ENCODE measurements at regions not wholly inside any gene's neighbourhood (a gene's known extent, or its start where the extent isn't known, plus 50 kb on each side); places are given as distances from the start of the nearest gene placed in this dataset.

DNA sequence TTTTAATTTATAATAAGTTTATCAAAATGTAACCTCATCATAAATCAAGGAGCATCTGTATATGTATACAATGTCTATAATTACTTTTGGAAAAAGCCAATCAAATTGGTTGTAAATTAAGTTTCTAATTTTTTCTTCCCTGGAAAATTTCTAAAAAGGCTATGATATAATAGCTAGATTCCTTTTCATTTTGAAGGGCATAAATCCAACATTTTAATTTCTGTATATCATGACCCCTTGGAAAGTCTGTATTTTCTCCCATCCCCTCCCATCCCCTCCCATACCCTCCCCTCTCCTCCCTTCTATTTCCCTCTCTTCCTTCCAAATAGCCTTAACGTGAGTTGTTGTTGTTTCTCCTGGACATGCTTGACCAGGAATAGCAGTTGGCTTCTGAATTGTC, 247.1 kb upstream of the FSTL5 start:
- ATAC-seq = no peak
- no peaks in the 10 kb centered on the region for H3K4me1 ChIP-seq (ENCODE audit: control insufficient read depth, insufficient read depth, low read length)
- ChIA-PET CTCF (no interaction called here), POLR2A (no interaction called here), RAD21 (ENCODE audit: unreplicated experiment) (no interaction called here), SMC1A (ENCODE audit: uncharacterized antibody, unreplicated experiment) (no interaction called here)
- H3K9ac ChIP-seq (ENCODE audit: control insufficient read depth, insufficient read depth, low read length) = no peak overlapping the region
- in situ Hi-C loops (cut with MboI) (no loop called here), intact Hi-C loops (cut with micrococcal nuclease; ENCODE audit: unreplicated experiment) (no loop called here)
- H3K4me2 ChIP-seq (ENCODE audit: control insufficient read depth, insufficient read depth) = no peak overlapping the region
- H3K4me3 ChIP-seq = no peak overlapping the region
- no TSS peak for BruUV-seq (replicated peaks)
- FAIRE-seq = no peak
- 0% methylated on average over 1 of the region's 1 CpG for WGBS (ENCODE audit: insufficient coverage, insufficient replicate concordance, low lambda C conversion rate, missing lambda C conversion rate)
- no peaks in the 10 kb centered on the region for H3K9me3 ChIP-seq (replicated peaks; ENCODE audit: control insufficient read depth, insufficient read depth, low read length)
- no peaks in the 10 kb centered on the region for H4K20me1 ChIP-seq (ENCODE audit: control insufficient read depth, insufficient read depth)
- H3K36me3 ChIP-seq (ENCODE audit: control insufficient read depth in 2 of 2, insufficient read depth in 2 of 2, low read length in 1 of 2) = no peaks in the 10 kb centered on the region
- H3K79me2 ChIP-seq (ENCODE audit: control insufficient read depth, insufficient read depth, low read length) = no peaks in the 10 kb centered on the region
- H3K27ac ChIP-seq (ENCODE audit: control insufficient read depth, insufficient read depth) = no peak overlapping the region
- TF ChIP-seq TCF3 (IDR thresholded peaks at IDR 0.05; ENCODE audit: borderline replicate concordance, insufficient read depth, low read depth, low read length) = no peak
- TF ChIP-seq SMARCA5 (IDR thresholded peaks at IDR 0.05) = no peak
- TF ChIP-seq BMI1 (IDR thresholded peaks at IDR 0.05; ENCODE audit: borderline replicate concordance) = no peak
- TF ChIP-seq ZBED1 (IDR thresholded peaks at IDR 0.05; ENCODE audit: borderline replicate concordance) = no peak
- no peak for TF ChIP-seq DPF2 (IDR thresholded peaks at IDR 0.05)
- no peak for TF ChIP-seq ZBTB4 (CRISPR knock-in tag; IDR thresholded peaks at IDR 0.05)
- TF ChIP-seq SKIL (IDR thresholded peaks at IDR 0.05; ENCODE audit: low read depth, poor library complexity, severe bottlenecking) = no peak
- no peak for TF ChIP-seq EGR1 (IDR thresholded peaks at IDR 0.05; ENCODE audit: borderline replicate concordance in 1 of 2, low read depth in 2 of 2, low read length in 2 of 2)
- TF ChIP-seq, protein P1, sequence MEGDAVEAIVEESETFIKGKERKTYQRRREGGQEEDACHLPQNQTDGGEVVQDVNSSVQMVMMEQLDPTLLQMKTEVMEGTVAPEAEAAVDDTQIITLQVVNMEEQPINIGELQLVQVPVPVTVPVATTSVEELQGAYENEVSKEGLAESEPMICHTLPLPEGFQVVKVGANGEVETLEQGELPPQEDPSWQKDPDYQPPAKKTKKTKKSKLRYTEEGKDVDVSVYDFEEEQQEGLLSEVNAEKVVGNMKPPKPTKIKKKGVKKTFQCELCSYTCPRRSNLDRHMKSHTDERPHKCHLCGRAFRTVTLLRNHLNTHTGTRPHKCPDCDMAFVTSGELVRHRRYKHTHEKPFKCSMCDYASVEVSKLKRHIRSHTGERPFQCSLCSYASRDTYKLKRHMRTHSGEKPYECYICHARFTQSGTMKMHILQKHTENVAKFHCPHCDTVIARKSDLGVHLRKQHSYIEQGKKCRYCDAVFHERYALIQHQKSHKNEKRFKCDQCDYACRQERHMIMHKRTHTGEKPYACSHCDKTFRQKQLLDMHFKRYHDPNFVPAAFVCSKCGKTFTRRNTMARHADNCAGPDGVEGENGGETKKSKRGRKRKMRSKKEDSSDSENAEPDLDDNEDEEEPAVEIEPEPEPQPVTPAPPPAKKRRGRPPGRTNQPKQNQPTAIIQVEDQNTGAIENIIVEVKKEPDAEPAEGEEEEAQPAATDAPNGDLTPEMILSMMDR (IDR thresholded peaks at IDR 0.05 in 2 of 3, conservative IDR thresholded peaks at IDR 0.05 in 1 of 3; ENCODE audit: control insufficient read depth in 2 of 3, extremely low read depth in 1 of 3, insufficient read depth in 1 of 3, low read depth in 3 of 3, low read length in 3 of 3) = no peak
- TF ChIP-seq NFYB (IDR thresholded peaks at IDR 0.05; ENCODE audit: insufficient read depth, low read depth, low read length) = no peak
- no peak for TF ChIP-seq RFX5 (IDR thresholded peaks at IDR 0.05; ENCODE audit: low read depth, low read length)
- TF ChIP-seq CBX5 (IDR thresholded peaks at IDR 0.05; ENCODE audit: low read depth) = no peak
- no peak for TF ChIP-seq EP300 (IDR thresholded peaks at IDR 0.05; ENCODE audit: borderline replicate concordance in 1 of 2, control insufficient read depth in 1 of 2, low read depth in 2 of 2, low read length in 2 of 2)
- no peak for TF ChIP-seq ZNF384 (IDR thresholded peaks at IDR 0.05; ENCODE audit: borderline replicate concordance, low read depth, low read length)
- TF ChIP-seq BRCA1 (IDR thresholded peaks at IDR 0.05; ENCODE audit: low read depth, low read length) = no peak
- TF ChIP-seq MTA3 (IDR thresholded peaks at IDR 0.05; ENCODE audit: borderline replicate concordance, low read length) = no peak
- TF ChIP-seq NR2F1 (conservative IDR thresholded peaks at IDR 0.05) = no peak
- no peaks in the 10 kb centered on the region for H3K27me3 ChIP-seq (replicated peaks in 1 of 2; ENCODE audit: control insufficient read depth in 2 of 2, insufficient read depth in 2 of 2, low read length in 1 of 2)
- no peak overlapping the region for H2AFZ ChIP-seq (ENCODE audit: control insufficient read depth, low read depth, low read length)
- DNase-seq (ENCODE audit: low read depth, low spot score) = no peak

All from GM12878 (cell line).